A673 (cell line): ENCODE measurements at regions not wholly inside any gene's neighbourhood (a gene's known extent, or its start where the extent isn't known, plus 50 kb on each side); places are given as distances from the start of the nearest gene placed in this dataset.

Source experiments
- BruUV-seq: library from RNA; stranded (reverse); fragments of 400-500 nt; replicated peaks from 2 replicates; lab custom pipeline; 2021; lab: Mats Ljungman, UMichigan
- CTCF ChIA-PET: fragments of 300-600 bp; sonication (Branson Sonifier 250); formaldehyde crosslinking; loops from one replicate; lab custom pipeline; 2022; ENCODE audit warnings: antibody characterized with exemption; lab: Charles Lee
- POLR2A ChIA-PET: fragments of 300-600 bp; sonication (Branson Sonifier 250); formaldehyde crosslinking; loops from one replicate; lab custom pipeline; 2022; ENCODE audit warnings: antibody characterized with exemption; ENCODE audit not compliant: low non-redundant PET; lab: Charles Lee
- DNase-seq: peaks from one replicate; pipeline ENCODE4 v3.0.0-alpha.2; 2015; ENCODE audit warnings: low spot score
- H3K27ac ChIP-seq: fragments of 200-600 bp; sonication (generic); 2 replicates; pipeline ENCODE4 v1.5.1; 2016; ENCODE audit warnings: mixed run types, low read depth, mild to moderate bottlenecking, mixed read lengths, antibody characterized with exemption, low read length; ENCODE audit not compliant: poor library complexity, severe bottlenecking
- H3K27me3 ChIP-seq: fragments of 200-600 bp; sonication (generic); replicated peaks from 2 replicates; pipeline ENCODE4 v1.6.1; 2017; ENCODE audit warnings: mixed run types, low read depth, mild to moderate bottlenecking, mixed read lengths, antibody characterized with exemption, low read length; ENCODE audit not compliant: insufficient read depth, poor library complexity
- H3K36me3 ChIP-seq: fragments of 200-600 bp; sonication (generic); 2 replicates; pipeline ENCODE4 v1.6.1; 2016; ENCODE audit warnings: mixed run types, mild to moderate bottlenecking, mixed read lengths, antibody characterized with exemption, low read length; ENCODE audit not compliant: insufficient read depth, poor library complexity, severe bottlenecking
- H3K4me1 ChIP-seq: fragments of 200-600 bp; sonication (generic); 2 replicates; pipeline ENCODE4 v1.6.1; 2017; ENCODE audit warnings: mixed run types, mild to moderate bottlenecking, mixed read lengths, antibody characterized with exemption, low read length; ENCODE audit not compliant: insufficient read depth, poor library complexity, severe bottlenecking
- H3K4me3 ChIP-seq: fragments of 200-600 bp; sonication (generic); 2 replicates; pipeline ENCODE4 v1.5.1; 2016; ENCODE audit warnings: low read depth, mixed run types, mild to moderate bottlenecking, mixed read lengths, low read length; ENCODE audit not compliant: poor library complexity, severe bottlenecking
- H3K9me3 ChIP-seq: fragments of 200-600 bp; sonication (generic); 2 replicates; pipeline ENCODE4 v1.6.1; 2016; ENCODE audit warnings: mixed run types, low read depth, mild to moderate bottlenecking, mixed read lengths, antibody characterized with exemption, low read length; ENCODE audit not compliant: poor library complexity, severe bottlenecking
- EZH2 ChIP-seq: fragments of 200-600 bp; sonication (generic); IDR thresholded peaks from 2 replicates; pipeline ENCODE4 v1.6.1; 2017; ENCODE audit warnings: borderline replicate concordance, low read depth, mild to moderate bottlenecking, mixed read lengths, antibody characterized with exemption, low read length; ENCODE audit not compliant: poor library complexity, severe bottlenecking
- intact Hi-C: fragments of 100-400 bp; cut with micrococcal nuclease; formaldehyde crosslinking; loops from one replicate; pipeline ENCODE4 v1.10.0; 2022; ENCODE audit not compliant: unreplicated experiment
- TF ChIP-seq, protein P1 (sequence below): fragments of 300-800, 200-600 bp; sonication (generic); conservative IDR thresholded peaks from 2 replicates; pipeline ENCODE4 v1.5.1; 2017; ENCODE audit warnings: low read depth, mild to moderate bottlenecking, antibody characterized with exemption, low read length, moderate library complexity, mixed read lengths

DNA sequence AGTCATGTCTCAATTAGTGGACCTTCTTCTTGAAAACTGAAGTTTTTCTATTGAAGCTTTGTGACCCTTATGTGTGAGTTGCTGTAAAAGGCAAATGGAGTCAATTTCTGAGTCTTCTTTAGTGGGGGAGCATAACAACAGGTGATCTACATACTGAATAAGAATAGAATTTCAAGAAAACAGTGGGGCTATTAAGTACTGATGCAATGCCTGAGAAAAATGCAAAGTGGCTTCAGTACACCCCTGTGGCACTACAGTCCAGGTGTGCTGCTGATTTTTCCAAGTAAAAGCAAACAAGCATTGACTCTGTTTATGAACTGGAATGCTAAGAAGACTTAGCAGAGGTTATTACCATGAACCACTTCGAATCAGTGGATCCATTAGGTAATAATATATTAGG is 328.0 kb upstream of the PABPC4L start:
- DNase-seq = no peak
- ChIA-PET CTCF (no interaction called here), POLR2A (no interaction called here)
- H3K36me3 ChIP-seq = no peaks in the 10 kb centered on the region
- no TSS peak for BruUV-seq
- no peaks in the 10 kb centered on the region for H3K27me3 ChIP-seq
- H3K4me1 ChIP-seq = no peaks in the 10 kb centered on the region
- intact Hi-C loops = no loop called here
- TF ChIP-seq, protein P1, sequence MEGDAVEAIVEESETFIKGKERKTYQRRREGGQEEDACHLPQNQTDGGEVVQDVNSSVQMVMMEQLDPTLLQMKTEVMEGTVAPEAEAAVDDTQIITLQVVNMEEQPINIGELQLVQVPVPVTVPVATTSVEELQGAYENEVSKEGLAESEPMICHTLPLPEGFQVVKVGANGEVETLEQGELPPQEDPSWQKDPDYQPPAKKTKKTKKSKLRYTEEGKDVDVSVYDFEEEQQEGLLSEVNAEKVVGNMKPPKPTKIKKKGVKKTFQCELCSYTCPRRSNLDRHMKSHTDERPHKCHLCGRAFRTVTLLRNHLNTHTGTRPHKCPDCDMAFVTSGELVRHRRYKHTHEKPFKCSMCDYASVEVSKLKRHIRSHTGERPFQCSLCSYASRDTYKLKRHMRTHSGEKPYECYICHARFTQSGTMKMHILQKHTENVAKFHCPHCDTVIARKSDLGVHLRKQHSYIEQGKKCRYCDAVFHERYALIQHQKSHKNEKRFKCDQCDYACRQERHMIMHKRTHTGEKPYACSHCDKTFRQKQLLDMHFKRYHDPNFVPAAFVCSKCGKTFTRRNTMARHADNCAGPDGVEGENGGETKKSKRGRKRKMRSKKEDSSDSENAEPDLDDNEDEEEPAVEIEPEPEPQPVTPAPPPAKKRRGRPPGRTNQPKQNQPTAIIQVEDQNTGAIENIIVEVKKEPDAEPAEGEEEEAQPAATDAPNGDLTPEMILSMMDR = no peak
- no peak for TF ChIP-seq EZH2
- H3K9me3 ChIP-seq = no peaks in the 10 kb centered on the region
- H3K4me3 ChIP-seq = no peak overlapping the region
- H3K27ac ChIP-seq = no peak overlapping the region

DNA sequence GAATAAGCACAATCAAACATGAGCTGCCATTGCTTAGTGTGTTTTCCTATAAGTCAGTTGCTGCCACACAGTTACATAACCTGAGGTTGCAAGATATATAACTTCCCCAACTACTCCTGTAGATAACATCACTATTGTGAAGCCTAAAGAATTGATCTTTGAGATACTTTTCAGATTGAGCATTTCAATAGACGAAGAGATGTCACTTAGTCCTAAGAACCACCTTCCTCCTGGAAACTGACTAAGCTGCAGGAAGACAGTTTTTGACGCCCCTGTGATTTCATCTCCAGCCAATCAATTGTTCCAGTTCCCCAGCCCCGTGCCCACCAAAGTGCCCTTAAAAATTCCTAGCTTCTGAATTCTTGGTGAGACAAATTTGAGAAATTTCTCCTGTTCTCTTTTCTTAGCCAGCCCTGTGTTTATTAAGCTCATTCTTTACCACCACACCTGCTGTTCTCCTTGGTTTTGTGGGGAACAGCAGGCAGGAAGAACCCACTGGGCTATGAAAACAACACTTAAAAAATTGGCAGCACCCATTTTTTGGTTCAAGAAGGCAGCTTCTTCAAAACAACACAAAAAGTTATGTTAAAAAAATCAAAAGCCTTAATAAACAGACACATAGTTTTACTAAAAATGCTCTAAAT is 317.1 kb upstream of the PABPC4L start:
- H3K36me3 ChIP-seq = no peaks in the 10 kb centered on the region
- ChIA-PET CTCF (no interaction called here), POLR2A (no interaction called here)
- no peak for TF ChIP-seq EZH2
- TF ChIP-seq, protein P1 = no peak
- no TSS peak for BruUV-seq
- DNase-seq = no peak
- H3K4me1 ChIP-seq = no peaks in the 10 kb centered on the region
- no peaks in the 10 kb centered on the region for H3K27me3 ChIP-seq
- intact Hi-C loops = no loop called here
- H3K27ac ChIP-seq = no peak overlapping the region
- H3K4me3 ChIP-seq = no peak overlapping the region
- no peaks in the 10 kb centered on the region for H3K9me3 ChIP-seq

DNA sequence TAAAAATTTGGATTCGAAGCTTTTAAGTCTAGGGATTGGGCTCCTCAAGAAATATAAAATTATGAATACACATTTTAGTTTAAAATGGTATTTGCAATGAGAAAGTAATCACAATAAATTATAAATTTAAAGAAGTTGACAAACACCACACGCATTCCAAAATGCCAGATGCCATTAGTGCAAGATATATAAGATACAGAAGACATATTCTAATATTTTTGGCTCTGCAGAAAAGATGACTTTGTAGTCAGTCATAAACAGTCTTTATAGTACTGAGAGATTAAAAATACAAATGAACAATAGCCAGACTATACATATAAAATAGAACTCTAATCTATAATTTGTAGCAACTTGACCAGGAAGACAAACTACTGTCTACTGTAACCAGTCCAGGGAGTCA is 309.0 kb upstream of the PABPC4L start:
- intact Hi-C loops = no loop called here
- Histone ChIP-seq H3K4me1 (no peaks in the 10 kb centered on the region), H3K27me3 (no peaks in the 10 kb centered on the region), H3K4me3 (no peak overlapping the region), H3K9me3 (no peaks in the 10 kb centered on the region), H3K27ac (no peak overlapping the region), H3K36me3 (no peaks in the 10 kb centered on the region)
- BruUV-seq = no TSS peak
- no peak for TF ChIP-seq EZH2
- TF ChIP-seq, protein P1 = no peak
- DNase-seq = no peak
- ChIA-PET CTCF (no interaction called here), POLR2A (no interaction called here)
